ENCODE measurements at regions not wholly inside any gene's neighbourhood (a gene's known extent, or its start where the extent isn't known, plus 50 kb on each side); places are given as distances from the start of the nearest gene placed in this dataset.
"Not testable (repeated sequence)": the region's sequence is repeated elsewhere in the genome, so short reads cannot be mapped to it uniquely, and the experiment has no call there.

DNA sequence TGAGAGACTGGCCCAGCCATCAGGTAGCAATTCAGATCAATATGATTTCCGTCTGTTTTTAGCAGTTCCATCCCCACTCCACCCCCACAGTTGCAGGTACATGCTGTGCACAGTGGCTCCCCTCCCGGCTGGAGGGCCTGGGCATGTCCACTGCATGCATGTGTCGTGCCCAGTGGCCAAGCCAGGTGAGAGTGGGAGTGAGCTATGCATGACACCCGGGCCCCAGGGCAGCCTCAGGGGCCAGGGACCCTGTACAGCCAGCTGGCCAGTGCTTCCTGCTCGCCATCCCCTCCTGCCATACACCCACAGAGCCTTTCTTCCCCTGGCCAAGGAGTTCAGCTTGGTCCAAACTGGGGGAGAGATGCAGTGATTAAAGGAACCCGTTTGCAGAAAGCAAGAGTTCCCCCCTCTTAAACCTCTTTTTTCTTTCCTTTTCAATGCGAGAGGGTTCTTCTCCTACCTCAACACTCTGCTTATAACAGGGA is 135.3 kb downstream of the THBS2 start:
- TF ChIP-seq CTCF (IDR thresholded peaks at IDR 0.05; ENCODE audit: insufficient read depth, low read depth, low read length, missing control alignments), result no peak
- DNase-seq (ENCODE audit: low read depth), result no peak
- no peak overlapping the region for H3K4me3 ChIP-seq (ENCODE audit: low read length)

- no peak for TF ChIP-seq CTCF (IDR thresholded peaks at IDR 0.05; ENCODE audit: insufficient read depth, low read depth, low read length, missing control alignments)
- DNase-seq (ENCODE audit: low read depth), result no peak
- H3K4me3 ChIP-seq (ENCODE audit: low read length), result no peak overlapping the region
These were observed 136.0 kb downstream of the THBS2 start for GRCh38 chr6:169117663-169118062.

- DNase-seq (ENCODE audit: low read depth), result no peak
- H3K4me3 ChIP-seq (ENCODE audit: low read length), result no peak overlapping the region
- TF ChIP-seq CTCF (IDR thresholded peaks at IDR 0.05; ENCODE audit: insufficient read depth, low read depth, low read length, missing control alignments), result no peak
These were observed 138.0 kb downstream of the THBS2 start for GRCh38 chr6:169115632-169116031.

GRCh38 chr6:169114632-169115031 is 139.0 kb downstream of the THBS2 start:
- H3K4me3 ChIP-seq (ENCODE audit: low read length); DNase-seq (ENCODE audit: low read depth): not testable (repeated sequence)

GRCh38 chr6:169112483-169113320 is 140.9 kb downstream of the THBS2 start:
- H3K4me3 ChIP-seq (ENCODE audit: low read length), result no peak overlapping the region
- DNase-seq (ENCODE audit: low read depth), result no peak
- no peak for TF ChIP-seq CTCF (IDR thresholded peaks at IDR 0.05; ENCODE audit: insufficient read depth, low read depth, low read length, missing control alignments)

GRCh38 chr6:169111203-169111602 is 142.4 kb downstream of the THBS2 start:
- no peak for TF ChIP-seq CTCF (IDR thresholded peaks at IDR 0.05; ENCODE audit: insufficient read depth, low read depth, low read length, missing control alignments)
- no peak overlapping the region for H3K4me3 ChIP-seq (ENCODE audit: low read length)
- no peak for DNase-seq (ENCODE audit: low read depth)

DNA sequence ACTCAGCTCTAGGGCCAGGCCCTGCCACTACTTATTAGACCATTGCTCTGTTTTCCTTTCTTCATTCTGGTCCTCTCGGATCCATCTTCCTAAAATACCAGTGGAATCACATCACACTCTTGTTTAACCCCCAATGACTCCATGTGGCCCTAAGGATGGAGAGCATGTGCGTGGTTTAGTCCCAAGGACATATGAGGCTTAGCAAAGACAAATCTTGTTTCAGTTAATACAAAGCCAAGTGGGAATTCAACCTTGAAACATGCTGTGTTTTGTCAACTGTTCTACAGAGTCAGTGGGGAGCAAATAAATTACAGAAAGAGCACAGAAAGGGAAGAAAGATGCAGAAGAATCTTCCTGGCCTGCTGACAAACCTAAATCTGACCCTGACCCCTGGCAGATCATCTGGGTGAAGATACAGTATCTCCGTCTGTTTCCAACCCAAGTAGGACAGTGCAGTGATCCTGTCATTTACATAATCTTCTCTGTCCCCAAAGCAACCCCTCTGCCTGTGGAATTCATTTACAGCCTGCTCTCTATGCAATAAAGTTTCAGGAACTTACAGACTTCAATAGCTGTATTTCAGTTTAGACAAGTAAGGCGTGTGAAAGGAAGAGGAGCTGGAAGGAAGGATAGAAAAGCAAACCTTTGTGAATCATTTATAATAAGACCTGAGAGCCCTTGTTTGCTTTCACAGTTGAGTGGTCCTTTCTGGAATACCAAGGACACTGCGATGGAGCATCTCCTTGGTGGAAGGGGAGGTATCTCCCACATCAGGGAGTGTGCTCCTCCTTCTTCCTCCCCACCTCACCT is 144.0 kb downstream of the THBS2 start:
- DNase-seq (ENCODE audit: low read depth), result no peak
- no peak overlapping the region for H3K4me3 ChIP-seq (ENCODE audit: low read length)
- no peak for TF ChIP-seq CTCF (IDR thresholded peaks at IDR 0.05; ENCODE audit: insufficient read depth, low read depth, low read length, missing control alignments)

Measured in epithelial cell of esophagus (primary cell).